ENCODE measurements at regions not wholly inside any gene's neighbourhood (a gene's known extent, or its start where the extent isn't known, plus 50 kb on each side); places are given as distances from the start of the nearest gene placed in this dataset.

- DNase-seq (ENCODE audit: low read depth in 2 of 2) = no peak
These were observed 179.6 kb downstream of the LMO4 start for GRCh38 chr1:87508247-87508787.

GRCh38 chr1:87510540-87510939, 181.9 kb downstream of the LMO4 start:
- no peak for DNase-seq (ENCODE audit: low read depth in 2 of 2)

- no peak for DNase-seq (ENCODE audit: low read depth in 2 of 2)
These were observed 182.8 kb downstream of the LMO4 start for GRCh38 chr1:87511449-87511848.

GRCh38 chr1:87512431-87512830, 183.8 kb downstream of the LMO4 start:
- DNase-seq (ENCODE audit: low read depth in 2 of 2) = no peak

- no peak for DNase-seq (ENCODE audit: low read depth in 2 of 2)
These were observed 184.6 kb downstream of the LMO4 start for GRCh38 chr1:87513255-87513654.

GRCh38 chr1:87513966-87514660, 185.4 kb downstream of the LMO4 start:
- DNase-seq (ENCODE audit: low read depth in 2 of 2) = no peak

- no peak for DNase-seq (ENCODE audit: low read depth in 2 of 2)
These were observed 187.1 kb downstream of the LMO4 start for GRCh38 chr1:87515781-87516180.

- no peak for DNase-seq (ENCODE audit: low read depth in 2 of 2)
These were observed 190.1 kb downstream of the LMO4 start for GRCh38 chr1:87518794-87519193.

GRCh38 chr1:87521452-87521851, 192.8 kb downstream of the LMO4 start:
- no peak for DNase-seq (ENCODE audit: low read depth in 2 of 2)

GRCh38 chr1:87523466-87523865, 194.8 kb downstream of the LMO4 start:
- no peak for DNase-seq (ENCODE audit: low read depth in 2 of 2)

GRCh38 chr1:87524021-87524754, 195.5 kb downstream of the LMO4 start:
- no peak for DNase-seq (ENCODE audit: low read depth in 2 of 2)

GRCh38 chr1:87528754-87529517, 200.3 kb downstream of the LMO4 start:
- no peak for DNase-seq (ENCODE audit: low read depth in 2 of 2)

- DNase-seq (ENCODE audit: low read depth in 2 of 2) = no peak
These were observed 201.5 kb downstream of the LMO4 start for GRCh38 chr1:87530042-87530807.

- DNase-seq (ENCODE audit: low read depth in 2 of 2) = no peak
These were observed 206.9 kb downstream of the LMO4 start for GRCh38 chr1:87535551-87535950.

- no peak for DNase-seq (ENCODE audit: low read depth in 2 of 2)
These were observed 210.5 kb downstream of the LMO4 start for GRCh38 chr1:87539147-87539546.

GRCh38 chr1:87542697-87543096, 214.0 kb downstream of the LMO4 start:
- DNase-seq (ENCODE audit: low read depth in 2 of 2) = no peak

- no peak for DNase-seq (ENCODE audit: low read depth in 2 of 2)
These were observed 221.1 kb downstream of the LMO4 start for GRCh38 chr1:87549738-87550137.

GRCh38 chr1:87553511-87553910, 224.8 kb downstream of the LMO4 start:
- no peak for DNase-seq (ENCODE audit: low read depth in 2 of 2)

- no peak for DNase-seq (ENCODE audit: low read depth in 2 of 2)
These were observed 226.7 kb downstream of the LMO4 start for GRCh38 chr1:87555366-87555765.

- DNase-seq (ENCODE audit: low read depth in 2 of 2) = no peak
These were observed 227.6 kb downstream of the LMO4 start for GRCh38 chr1:87556326-87556725.

GRCh38 chr1:87558921-87559320, 230.2 kb downstream of the LMO4 start:
- DNase-seq (ENCODE audit: low read depth in 2 of 2) = no peak

GRCh38 chr1:87560137-87560536, 231.5 kb downstream of the LMO4 start:
- DNase-seq (ENCODE audit: low read depth in 2 of 2) = no peak

Data from stimulated activated CD4-positive, alpha-beta T cell treated with anti-CD3 and anti-CD28 coated beads, Interleukin-12 subunit alpha, Interleukin-12 subunit beta, amount 100 ng/mL, for 24 hours (primary cell).